GM23248 (cell line): ENCODE measurements at regions not wholly inside any gene's neighbourhood (a gene's known extent, or its start where the extent isn't known, plus 50 kb on each side); places are given as distances from the start of the nearest gene placed in this dataset.

ENCODE experiments used
- EZH2 ChIP-seq: fragments of 200-600 bp; sonication (generic); IDR thresholded peaks from 2 replicates; pipeline ENCODE4 v1.6.1; 2018; ENCODE audit warnings: antibody characterized with exemption, mild to moderate bottlenecking; ENCODE audit not compliant: insufficient read depth, poor library complexity, severe bottlenecking
- EZH2phosphoT487 ChIP-seq: fragments of 200-600 bp; sonication (generic); IDR thresholded peaks from 2 replicates; pipeline ENCODE4 v1.6.1; 2018; ENCODE audit warnings: antibody characterized with exemption, moderate library complexity, mild to moderate bottlenecking, low read depth; ENCODE audit not compliant: insufficient read depth

DNA sequence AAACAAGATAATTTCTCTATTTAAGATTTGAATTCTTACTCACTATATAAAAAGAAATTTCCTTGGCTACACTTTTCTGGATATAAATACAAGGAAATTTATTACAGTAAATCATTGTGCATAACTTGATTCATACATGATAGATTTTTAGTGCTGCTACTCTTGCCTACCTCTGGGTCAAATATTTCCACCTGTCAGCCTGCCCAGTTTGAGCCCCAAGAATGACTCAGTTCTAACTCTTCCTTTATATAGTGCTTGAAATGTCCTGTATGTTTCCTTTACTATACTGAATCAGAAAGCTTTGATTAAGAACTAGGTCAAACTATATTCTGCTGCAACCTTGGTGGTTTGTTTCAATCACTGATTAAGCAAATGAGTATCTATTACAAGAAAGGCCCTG lies 147.4 kb upstream of the FTMT start:
- TF ChIP-seq EZH2 (no peak), EZH2phosphoT487 (no peak)
